OCI-LY7 (cell line): ENCODE measurements at regions not wholly inside any gene's neighbourhood (a gene's known extent, or its start where the extent isn't known, plus 50 kb on each side); places are given as distances from the start of the nearest gene placed in this dataset.

Source experiments
- BruUV-seq: library from RNA; stranded (reverse); fragments of 400-500 nt; replicated peaks from 2 replicates; lab custom pipeline; 2021; lab: Mats Ljungman, UMichigan
- CTCF ChIA-PET: fragments of 300-600 bp; sonication (Branson Sonifier 250); formaldehyde crosslinking; loops from one replicate; lab custom pipeline; 2022; ENCODE audit warnings: antibody characterized with exemption; ENCODE audit not compliant: unreplicated experiment; lab: Charles Lee
- POLR2A ChIA-PET: fragments of 300-600 bp; sonication (Branson Sonifier 250); formaldehyde crosslinking; loops from one replicate; lab custom pipeline; 2022; ENCODE audit warnings: antibody characterized with exemption; lab: Charles Lee
- DNase-seq: peaks from one replicate; pipeline ENCODE4 v3.0.0-alpha.2; 2015; ENCODE audit warnings: low spot score
- H2AFZ ChIP-seq: fragments of 200-600 bp; sonication (generic), shearing (Covaris generic); 2 replicates; pipeline ENCODE4 v1.6.1; 2014; ENCODE audit warnings: mild to moderate bottlenecking, antibody characterized with exemption, low read length, moderate library complexity
- H3K27ac ChIP-seq: fragments of 200-600 bp; sonication (generic); 2 replicates; pipeline ENCODE4 v1.5.1; 2014; ENCODE audit warnings: mixed run types, low read depth, mild to moderate bottlenecking, moderate library complexity, low read length, inconsistent platforms; ENCODE audit not compliant: poor library complexity, severe bottlenecking
- H3K36me3 ChIP-seq: fragments of 200-600 bp; sonication (generic); 2 replicates; pipeline ENCODE4 v1.6.1; 2014; ENCODE audit warnings: mild to moderate bottlenecking, antibody characterized with exemption, low read length, moderate library complexity, mixed read lengths; ENCODE audit not compliant: insufficient read depth
- H3K4me1 ChIP-seq: fragments of 200-600 bp; sonication (generic); 2 replicates; pipeline ENCODE4 v1.5.1; 2014; ENCODE audit warnings: mild to moderate bottlenecking, low read length; ENCODE audit not compliant: insufficient read depth, poor library complexity, severe bottlenecking
- H3K4me2 ChIP-seq: fragments of 200-600 bp; sonication (generic); 2 replicates; pipeline ENCODE4 v1.6.1; 2014; ENCODE audit warnings: mild to moderate bottlenecking, low read length
- H3K4me3 ChIP-seq: fragments of 200-600 bp; sonication (generic); 2 replicates; pipeline ENCODE4 v1.5.1; 2014; ENCODE audit warnings: mild to moderate bottlenecking, low read depth, low read length; ENCODE audit not compliant: poor library complexity, severe bottlenecking
- H3K79me2 ChIP-seq: fragments of 200-600 bp; sonication (generic); 2 replicates; pipeline ENCODE4 v1.6.1; 2016; ENCODE audit warnings: low read depth, mild to moderate bottlenecking, low read length, moderate library complexity, mixed read lengths; ENCODE audit not compliant: insufficient read depth
- H3K9me2 ChIP-seq: fragments of 200-600 bp; sonication (generic); 2 replicates; pipeline ENCODE4 v1.6.1; 2016; ENCODE audit warnings: mild to moderate bottlenecking, low read length, mixed read lengths; ENCODE audit not compliant: insufficient read depth
- H3K9me3 ChIP-seq: fragments of 200-600 bp; sonication (generic); 2 replicates; pipeline ENCODE4 v1.6.1; 2014; ENCODE audit warnings: mild to moderate bottlenecking, mixed run types, low read length, mixed read lengths
- H4K20me1 ChIP-seq: fragments of 200-600 bp; sonication (generic); 2 replicates; pipeline ENCODE4 v1.6.1; 2014; ENCODE audit warnings: mild to moderate bottlenecking, antibody characterized with exemption, low read length, moderate library complexity, mixed read lengths; ENCODE audit not compliant: insufficient read depth
- EZH2phosphoT487 ChIP-seq: fragments of 200-600 bp; sonication (generic); IDR thresholded peaks from 2 replicates; pipeline ENCODE4 v1.6.1; 2018; ENCODE audit warnings: low read depth, borderline replicate concordance, mild to moderate bottlenecking, mixed run types, antibody characterized with exemption, low read length, moderate library complexity, mixed read lengths
- intact Hi-C: fragments of 100-400 bp; cut with micrococcal nuclease; formaldehyde crosslinking; loops from one replicate; pipeline ENCODE4 v1.10.0; 2022; ENCODE audit not compliant: unreplicated experiment
- TF ChIP-seq, protein P1 (sequence below): fragments of 200-600 bp; sonication (generic); conservative IDR thresholded peaks from 2 replicates; pipeline ENCODE4 v1.5.1; 2014; ENCODE audit warnings: mild to moderate bottlenecking, antibody characterized with exemption, low read length, moderate library complexity, mixed read lengths

GRCh38 chr17:71828182-71828596 is 292.6 kb upstream of the SOX9 start:
- Histone ChIP-seq H3K79me2 (no peaks in the 10 kb centered on the region), H3K4me1 (no peaks in the 10 kb centered on the region), H3K27ac (no peak overlapping the region), H2AFZ (no peak overlapping the region), H4K20me1 (no peaks in the 10 kb centered on the region), H3K9me3 (no peaks in the 10 kb centered on the region), H3K4me2 (no peak overlapping the region), H3K36me3 (no peaks in the 10 kb centered on the region), H3K9me2 (no peaks in the 10 kb centered on the region), H3K4me3 (no peak overlapping the region)
- CTCF ChIA-PET: no interaction called here
- intact Hi-C loops: no loop called here
- no peak for TF ChIP-seq EZH2phosphoT487
- TF ChIP-seq, protein P1, sequence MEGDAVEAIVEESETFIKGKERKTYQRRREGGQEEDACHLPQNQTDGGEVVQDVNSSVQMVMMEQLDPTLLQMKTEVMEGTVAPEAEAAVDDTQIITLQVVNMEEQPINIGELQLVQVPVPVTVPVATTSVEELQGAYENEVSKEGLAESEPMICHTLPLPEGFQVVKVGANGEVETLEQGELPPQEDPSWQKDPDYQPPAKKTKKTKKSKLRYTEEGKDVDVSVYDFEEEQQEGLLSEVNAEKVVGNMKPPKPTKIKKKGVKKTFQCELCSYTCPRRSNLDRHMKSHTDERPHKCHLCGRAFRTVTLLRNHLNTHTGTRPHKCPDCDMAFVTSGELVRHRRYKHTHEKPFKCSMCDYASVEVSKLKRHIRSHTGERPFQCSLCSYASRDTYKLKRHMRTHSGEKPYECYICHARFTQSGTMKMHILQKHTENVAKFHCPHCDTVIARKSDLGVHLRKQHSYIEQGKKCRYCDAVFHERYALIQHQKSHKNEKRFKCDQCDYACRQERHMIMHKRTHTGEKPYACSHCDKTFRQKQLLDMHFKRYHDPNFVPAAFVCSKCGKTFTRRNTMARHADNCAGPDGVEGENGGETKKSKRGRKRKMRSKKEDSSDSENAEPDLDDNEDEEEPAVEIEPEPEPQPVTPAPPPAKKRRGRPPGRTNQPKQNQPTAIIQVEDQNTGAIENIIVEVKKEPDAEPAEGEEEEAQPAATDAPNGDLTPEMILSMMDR: no peak
- POLR2A ChIA-PET: interaction anchor here (0.6 kb wide), 1 partner anchor 814 kb away, joined by 3 read pairs; no protein-coding TSS in a partner anchor
- no TSS peak for BruUV-seq
- DNase-seq: no peak

DNA sequence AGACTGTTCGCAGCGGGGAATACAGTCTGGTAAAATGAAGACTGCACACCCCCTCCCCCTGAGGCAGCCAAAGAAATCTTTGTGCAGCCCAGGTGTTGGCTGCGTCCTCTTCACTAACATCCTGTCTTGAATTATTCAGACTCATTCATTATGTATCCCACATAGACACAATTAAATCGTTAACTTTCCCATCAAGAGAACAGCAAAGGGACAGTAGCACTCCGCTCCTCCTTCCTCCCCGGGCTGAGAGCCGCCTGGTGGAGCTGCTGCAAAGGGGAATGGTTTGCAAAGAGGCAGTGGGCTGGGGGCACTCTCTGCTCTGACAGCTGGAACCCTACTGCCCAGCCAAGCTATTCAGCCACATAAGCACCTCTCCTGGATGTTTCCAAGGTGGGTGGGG is 290.0 kb upstream of the SOX9 start:
- H2AFZ ChIP-seq: no peak overlapping the region
- no peaks in the 10 kb centered on the region for H3K9me2 ChIP-seq
- no peaks in the 10 kb centered on the region for H3K9me3 ChIP-seq
- no peak overlapping the region for H3K4me2 ChIP-seq
- TF ChIP-seq, protein P1: no peak
- TF ChIP-seq EZH2phosphoT487: no peak
- no peaks in the 10 kb centered on the region for H3K4me1 ChIP-seq
- BruUV-seq: no TSS peak
- no peak overlapping the region for H3K4me3 ChIP-seq
- H3K79me2 ChIP-seq: no peaks in the 10 kb centered on the region
- H3K36me3 ChIP-seq: no peaks in the 10 kb centered on the region
- H3K27ac ChIP-seq: no peak overlapping the region
- ChIA-PET POLR2A (no interaction called here), CTCF (no interaction called here)
- no peak for DNase-seq
- H4K20me1 ChIP-seq: no peaks in the 10 kb centered on the region
- intact Hi-C loops: no loop called here

DNA sequence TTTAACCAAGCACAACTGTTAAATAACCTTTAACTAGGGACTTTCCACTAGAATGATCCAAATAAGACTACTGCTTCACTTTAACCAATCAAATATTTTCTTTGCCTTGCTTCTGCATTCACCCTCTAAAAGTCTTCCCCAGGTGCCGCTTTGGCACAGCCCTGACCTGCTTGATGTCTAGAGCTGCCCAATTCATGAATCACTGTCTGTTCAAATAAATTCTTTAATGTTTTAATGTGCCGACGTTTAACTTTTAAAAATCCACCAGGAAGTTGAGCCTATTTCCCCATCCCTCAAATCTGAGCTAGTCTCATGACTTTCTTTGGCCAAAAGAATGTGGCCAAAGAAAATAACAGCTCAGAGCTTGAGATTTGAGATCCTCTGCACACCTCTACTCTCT is 277.8 kb upstream of the SOX9 start:
- CTCF ChIA-PET: no interaction called here
- H3K27ac ChIP-seq: no peak overlapping the region
- no peaks in the 10 kb centered on the region for H4K20me1 ChIP-seq
- no TSS peak for BruUV-seq
- no peaks in the 10 kb centered on the region for H3K9me2 ChIP-seq
- TF ChIP-seq EZH2phosphoT487: no peak
- TF ChIP-seq, protein P1: no peak
- H3K4me2 ChIP-seq: no peak overlapping the region
- no peak overlapping the region for H3K4me3 ChIP-seq
- H3K36me3 ChIP-seq: no peaks in the 10 kb centered on the region
- no peaks in the 10 kb centered on the region for H3K9me3 ChIP-seq
- DNase-seq: no peak
- POLR2A ChIA-PET: no interaction called here
- intact Hi-C loops: no loop called here
- no peaks in the 10 kb centered on the region for H3K4me1 ChIP-seq
- H3K79me2 ChIP-seq: no peaks in the 10 kb centered on the region
- H2AFZ ChIP-seq: no peak overlapping the region
